GM21423 (cell line): ENCODE measurements at regions not wholly inside any gene's neighbourhood (a gene's known extent, or its start where the extent isn't known, plus 50 kb on each side); places are given as distances from the start of the nearest gene placed in this dataset.

Experiments used
- ATAC-seq: cut with Tn5 transposase; IDR thresholded peaks from one replicate; pipeline ENCODE4 v1.9.1; 2021; ENCODE audit warnings: mild to moderate bottlenecking, moderate library complexity; ENCODE audit not compliant: unreplicated experiment

DNA sequence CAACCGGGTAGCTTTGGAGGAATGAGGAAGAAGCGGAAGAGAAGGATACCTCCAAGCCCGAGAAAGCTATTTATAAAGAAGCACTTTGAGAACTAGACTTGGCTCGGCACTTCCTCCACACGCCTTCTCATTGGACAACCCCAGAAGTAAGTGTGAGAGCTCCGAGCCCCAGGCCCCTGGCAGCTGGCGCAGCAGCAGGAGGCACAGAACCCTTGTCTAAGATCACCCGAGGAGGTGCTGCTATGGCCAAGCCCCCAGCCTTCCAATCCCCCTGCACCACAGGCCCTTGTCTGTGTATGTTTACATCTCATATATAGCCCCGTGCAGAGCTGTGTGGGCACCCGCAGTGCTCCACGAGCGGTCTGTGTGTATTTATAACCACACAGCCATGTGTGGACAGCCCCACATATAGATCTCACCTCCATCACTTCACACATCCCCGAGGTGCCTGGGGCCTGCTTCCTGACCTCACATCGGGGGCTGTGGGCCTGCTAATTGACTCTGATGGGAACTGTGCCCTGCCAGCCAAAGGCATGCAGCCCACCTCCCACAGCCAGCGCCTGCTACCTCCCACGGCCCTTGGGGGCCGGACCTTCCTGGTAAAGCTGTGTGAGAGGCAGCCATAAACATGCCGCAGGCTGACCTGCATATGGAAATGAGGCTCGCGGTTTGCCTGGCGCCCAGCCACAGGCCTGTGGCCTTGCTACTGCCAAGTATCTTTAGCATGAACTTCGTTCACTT lies 96.1 kb downstream of the C17orf67 start:
- ATAC-seq: no peak

DNA sequence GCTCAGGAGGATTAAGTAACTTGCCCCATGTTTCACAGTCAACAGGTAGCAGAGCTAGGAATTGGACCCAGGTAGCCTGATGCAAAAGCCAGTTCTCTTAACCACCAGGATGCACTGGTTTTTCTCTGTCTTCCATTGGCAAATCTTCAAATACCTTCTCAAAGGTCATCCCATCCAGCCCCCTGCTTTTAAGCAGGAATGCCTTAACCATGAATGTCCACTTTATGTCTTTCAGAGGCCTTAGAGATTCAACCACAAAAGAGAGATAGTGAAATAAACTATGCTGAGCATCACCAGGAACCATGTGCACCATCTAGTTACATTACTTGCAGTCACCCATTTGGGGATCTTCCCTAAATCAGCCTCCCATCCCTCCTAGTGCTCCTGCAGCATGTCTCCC lies 94.3 kb downstream of the C17orf67 start:
- no peak for ATAC-seq

DNA sequence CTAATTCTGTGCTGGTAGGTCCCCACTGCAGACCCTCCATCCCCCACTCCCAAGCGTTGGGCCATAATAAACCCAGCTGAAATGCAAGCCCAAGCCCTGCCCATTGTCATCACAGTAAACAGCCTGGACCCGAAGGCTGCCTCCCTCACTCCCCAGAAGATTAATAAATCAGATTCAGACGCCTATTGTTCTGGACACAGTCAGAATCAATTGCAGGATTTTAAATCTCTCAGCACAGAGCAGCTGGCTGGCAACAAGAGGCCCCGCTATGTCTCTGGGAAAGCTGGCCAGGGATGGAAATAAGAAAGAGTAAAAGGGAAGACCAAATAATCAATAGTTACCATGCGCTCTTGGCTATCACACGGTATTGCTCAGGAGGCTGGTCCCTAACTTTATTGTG lies 93.9 kb downstream of the C17orf67 start:
- no peak for ATAC-seq

DNA sequence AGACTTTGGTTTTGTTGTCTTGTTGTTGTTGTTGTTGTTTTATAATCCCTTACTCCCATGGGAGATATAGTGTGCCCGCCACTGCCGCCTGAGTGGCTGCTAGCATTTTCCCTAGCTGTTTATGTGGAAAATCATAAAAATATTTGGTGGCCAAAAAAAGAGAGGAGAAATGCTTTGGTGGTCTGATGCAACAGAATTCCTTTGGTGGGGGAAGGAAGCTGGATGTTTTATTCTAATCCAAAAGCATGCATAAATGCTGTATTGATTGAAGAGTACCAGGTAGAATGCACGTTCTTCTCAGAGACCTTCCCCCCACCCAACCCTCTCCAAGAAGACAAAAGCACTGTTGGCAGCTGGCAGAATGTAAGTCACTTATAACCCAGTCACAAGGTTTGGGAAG lies 93.2 kb downstream of the C17orf67 start:
- ATAC-seq: no peak
